ENCODE measurements at regions not wholly inside any gene's neighbourhood (a gene's known extent, or its start where the extent isn't known, plus 50 kb on each side); places are given as distances from the start of the nearest gene placed in this dataset.

GRCh38 chr18:22044474-22045220 lies 124.7 kb upstream of the GATA6 start:
- 74 to 79% (median 76%) methylated on average over 5 of the region's 5 CpGs for WGBS, 4 donors

DNA sequence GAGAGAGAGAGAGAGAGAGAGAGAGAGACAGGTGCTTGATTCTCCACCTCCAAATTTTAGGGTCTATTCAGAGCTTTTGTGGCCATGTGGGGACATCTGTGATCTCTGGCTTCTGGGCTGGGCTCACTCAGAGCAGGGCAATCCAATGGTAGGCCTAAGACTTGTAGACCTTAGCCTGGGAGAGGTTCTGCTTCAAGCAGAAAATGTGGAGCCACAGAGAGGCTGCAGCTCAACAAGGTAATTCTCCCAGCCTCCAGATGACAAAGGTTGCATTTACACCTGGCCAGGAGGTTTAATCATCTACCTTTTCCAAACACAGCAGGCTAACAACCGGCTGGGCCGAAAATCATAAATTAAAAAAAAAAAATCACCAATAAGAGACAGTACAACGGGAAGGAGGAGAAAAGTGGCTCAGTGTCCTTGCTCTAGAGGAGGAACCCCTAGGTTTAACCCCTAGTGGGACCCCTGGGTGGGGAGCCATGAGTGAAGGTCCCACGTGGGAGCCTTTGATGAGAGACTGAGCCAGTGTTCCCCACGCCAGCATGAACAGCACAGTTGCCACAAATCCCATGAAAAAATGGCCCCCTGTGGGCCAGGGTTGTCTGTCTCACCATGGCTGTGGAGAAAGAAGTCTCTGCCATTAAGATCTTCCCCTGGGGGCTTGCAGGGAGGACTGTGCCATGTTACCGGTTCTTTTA lies 124.0 kb upstream of the GATA6 start:
- TF ChIP-seq POLR2A (IDR thresholded peaks at IDR 0.05) (no peak), CTCF (IDR thresholded peaks at IDR 0.05) (no peak)
- no peak overlapping the region for H3K27ac ChIP-seq
- 79 to 81% (median 81%) methylated on average over 6 of the region's 6 CpGs for WGBS, 4 donors
- no peaks in the 10 kb centered on the region for H3K9me3 ChIP-seq
- DNase-seq (no peak), ATAC-seq (no peak)
- H3K4me1 ChIP-seq = no peaks in the 10 kb centered on the region
- H3K27me3 ChIP-seq = peaks cover 0 to 2% (median 0%) of the 10 kb centered on the region in 9 donors
- H3K4me3 ChIP-seq = no peak overlapping the region
- intact Hi-C loops (cut with DNase I) = no loop called here
- no peaks in the 10 kb centered on the region for H3K36me3 ChIP-seq

More at GRCh38 chr18:22044474-22045220, 124.7 kb upstream of the GATA6 start:
- DNase-seq = no peak
- Histone ChIP-seq H3K27me3 (peaks cover 0 to 2% (median 0%) of the 10 kb centered on the region in 9 donors), H3K36me3 (no peaks in the 10 kb centered on the region), H3K4me1 (no peaks in the 10 kb centered on the region), H3K4me3 (no peak overlapping the region), H3K9me3 (no peaks in the 10 kb centered on the region), H3K27ac (no peak overlapping the region)
- ATAC-seq = no peak
- TF ChIP-seq CTCF (IDR thresholded peaks at IDR 0.05) (no peak), POLR2A (IDR thresholded peaks at IDR 0.05) (no peak)
- intact Hi-C loops (cut with DNase I) = no loop called here

GRCh38 chr18:22046473-22046872 lies 122.9 kb upstream of the GATA6 start:
- H3K27me3 ChIP-seq = peaks cover 0 to 2% (median 0%) of the 10 kb centered on the region in 9 donors
- intact Hi-C loops (cut with DNase I) = no loop called here
- TF ChIP-seq CTCF (IDR thresholded peaks at IDR 0.05) (no peak), POLR2A (IDR thresholded peaks at IDR 0.05) (no peak)
- DNase-seq (no peak), ATAC-seq (no peak)
- H3K27ac ChIP-seq = no peak overlapping the region
- H3K36me3 ChIP-seq = no peaks in the 10 kb centered on the region
- no peaks in the 10 kb centered on the region for H3K9me3 ChIP-seq
- WGBS, 4 donors = 83 to 97% (median 94%) methylated on average over 2 of the region's 2 CpGs
- H3K4me3 ChIP-seq = no peak overlapping the region
- H3K4me1 ChIP-seq = no peaks in the 10 kb centered on the region

- 81 to 88% (median 86%) methylated on average over 3 of the region's 3 CpGs for WGBS, 4 donors
- no peak for DNase-seq
- no peak for ATAC-seq
- Histone ChIP-seq H3K27me3 (peaks cover 0 to 2% (median 0%) of the 10 kb centered on the region in 9 donors), H3K9me3 (no peaks in the 10 kb centered on the region), H3K4me1 (no peaks in the 10 kb centered on the region), H3K36me3 (no peaks in the 10 kb centered on the region), H3K27ac (no peak overlapping the region), H3K4me3 (no peak overlapping the region)
- TF ChIP-seq CTCF (IDR thresholded peaks at IDR 0.05) = no peak
- no peak for TF ChIP-seq POLR2A (IDR thresholded peaks at IDR 0.05)
- intact Hi-C loops (cut with DNase I) = no loop called here
Observed at GRCh38 chr18:22047485-22047884, 121.9 kb upstream of the GATA6 start.
